ENCODE measurements at regions not wholly inside any gene's neighbourhood (a gene's known extent, or its start where the extent isn't known, plus 50 kb on each side); places are given as distances from the start of the nearest gene placed in this dataset.
A peak's percentile ranks its signal among the peaks of the same experiment; 100 is the strongest.

DNA sequence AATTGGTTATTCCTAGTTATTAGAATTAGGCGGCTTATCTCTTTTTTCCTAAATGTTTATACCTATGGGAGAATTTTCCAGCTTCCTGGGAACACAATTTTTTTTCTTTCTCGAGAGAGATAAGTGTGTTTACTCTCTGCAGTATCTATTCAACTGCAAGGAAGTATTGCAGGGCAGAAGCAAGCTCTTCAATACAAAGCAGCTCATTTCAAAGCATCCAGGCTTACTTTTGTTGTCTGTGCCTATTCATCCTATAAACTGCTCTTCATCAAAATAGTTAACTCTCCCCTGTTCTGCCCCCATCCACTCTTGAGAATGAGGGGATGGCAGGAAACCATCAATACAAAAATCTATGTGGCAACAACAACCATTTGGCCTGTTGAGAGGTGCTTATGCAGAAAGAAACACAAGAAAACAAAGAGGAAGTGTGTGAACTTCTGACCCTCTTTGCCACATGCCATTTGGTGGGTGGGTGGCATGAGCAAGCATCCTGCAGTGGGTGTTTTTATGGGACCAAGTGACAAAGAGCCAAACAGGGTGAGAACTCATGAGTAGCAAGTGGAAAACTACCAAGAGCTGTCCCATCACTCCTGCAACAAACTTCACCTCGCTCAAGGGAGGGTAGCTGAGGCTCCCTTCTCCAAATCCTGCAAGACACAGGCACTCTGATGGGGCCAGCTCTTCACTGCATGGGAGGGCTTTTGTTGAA, 50.6 kb upstream of the MRPS6 start:
- intact Hi-C loops (cut with DNase I), result no loop called here
- DNase-seq, result no peak

DNA sequence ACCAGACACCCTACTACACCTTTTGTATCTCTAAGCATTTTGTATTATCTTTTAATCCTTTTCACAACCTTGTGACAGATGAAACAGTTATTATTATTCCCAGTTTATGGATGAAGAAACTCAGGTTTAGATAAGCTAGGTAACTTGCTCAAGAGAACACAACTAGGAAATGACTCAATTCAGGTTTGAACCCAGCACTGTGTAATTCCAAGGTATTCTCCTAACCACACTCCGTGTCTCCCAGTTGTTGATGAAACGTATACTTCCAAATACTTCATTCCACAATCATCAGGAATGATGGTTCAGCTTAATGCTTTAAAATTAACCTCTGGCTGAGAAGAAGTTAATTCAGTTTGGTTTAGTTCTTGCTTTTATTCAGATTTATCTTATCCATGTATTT, 51.7 kb upstream of the MRPS6 start:
- intact Hi-C loops (cut with DNase I), result no loop called here
- no peak for DNase-seq

DNA sequence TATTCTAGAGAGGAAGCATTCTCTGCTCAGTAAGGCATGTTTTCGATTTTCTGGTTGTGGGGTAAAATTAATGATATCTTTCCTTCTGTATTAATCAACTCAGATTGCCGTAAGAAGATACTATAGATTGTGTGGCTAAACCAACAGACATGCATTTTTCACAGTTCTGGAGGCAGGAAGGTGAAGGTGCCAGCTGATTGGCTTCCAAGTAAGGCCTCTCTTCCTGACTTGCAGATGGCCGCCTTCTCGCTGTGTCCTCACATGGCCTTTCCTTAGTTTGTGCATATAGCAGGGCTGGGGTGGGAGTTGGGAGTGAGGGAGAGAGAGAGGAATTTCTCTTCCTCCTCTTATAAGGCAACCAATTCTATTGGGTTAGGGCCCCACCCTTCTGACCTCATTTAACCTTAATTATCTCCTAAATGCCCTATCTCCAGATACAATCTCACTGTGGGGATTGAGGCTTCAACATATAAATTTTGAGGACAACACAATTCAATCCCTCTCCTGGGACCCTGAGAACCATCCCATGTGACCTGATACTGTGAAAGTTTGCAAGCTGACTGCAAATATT, 52.3 kb upstream of the MRPS6 start:
- intact Hi-C loops (cut with DNase I), result no loop called here
- no peak for DNase-seq

DNA sequence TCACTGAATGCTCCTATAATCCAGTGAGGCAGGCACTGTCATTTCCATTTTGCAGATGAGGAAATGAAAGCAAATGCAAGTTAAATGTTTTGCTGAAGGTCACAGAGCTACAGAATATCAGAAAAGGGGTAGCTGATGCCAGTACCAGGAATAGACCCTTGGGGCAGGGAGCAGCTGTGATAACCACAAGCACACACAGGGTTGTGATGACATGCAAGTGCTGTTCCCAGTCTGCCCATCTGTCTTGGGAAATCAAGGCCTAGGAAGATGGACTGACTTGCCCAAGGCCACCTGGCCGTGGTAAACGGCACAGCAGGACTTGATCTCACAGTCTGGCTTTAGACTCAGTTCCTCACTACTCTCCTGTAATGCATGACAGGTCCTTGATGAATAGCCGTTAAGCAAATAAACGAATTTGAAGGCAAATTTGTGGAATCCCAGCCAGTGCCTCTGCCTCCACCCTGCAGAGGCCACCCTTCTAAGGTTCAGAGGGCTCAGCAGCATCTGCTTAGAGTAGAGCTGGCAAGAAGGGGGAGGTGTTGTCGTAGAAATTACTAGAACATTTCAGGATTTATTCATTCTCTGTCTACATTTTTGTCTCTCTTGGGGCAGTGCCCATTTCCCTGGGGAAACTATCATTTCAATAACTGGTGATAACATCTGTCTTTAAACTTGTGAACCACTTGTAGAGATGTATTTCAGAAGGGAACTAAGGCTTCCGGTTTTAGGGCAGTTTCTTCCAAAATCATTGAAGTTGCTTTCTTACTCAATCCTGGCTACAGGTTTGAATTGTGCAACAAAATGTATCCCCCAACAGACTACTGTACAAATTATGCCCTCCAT, 53.2 kb upstream of the MRPS6 start:
- no peak for DNase-seq
- intact Hi-C loops (cut with DNase I), result no loop called here

DNA sequence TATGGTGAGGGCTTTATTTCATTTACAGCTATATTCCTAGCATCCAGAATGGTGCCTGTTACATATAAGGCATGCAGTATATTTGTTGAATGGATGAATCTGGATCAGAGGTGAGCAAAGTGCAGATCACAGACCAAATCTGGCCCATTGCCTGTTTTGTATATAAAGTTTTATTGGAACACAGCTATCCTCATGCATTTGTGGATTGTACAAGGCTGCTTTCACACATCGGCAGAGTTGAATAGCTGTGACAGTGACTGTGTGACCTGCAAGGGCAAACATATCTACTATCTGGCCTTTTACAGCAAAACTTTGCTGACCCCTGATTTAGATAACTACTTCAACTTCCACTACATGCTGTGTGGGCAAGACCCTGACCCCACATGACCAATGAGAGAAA, 54.0 kb upstream of the MRPS6 start:
- DNase-seq, result no peak
- intact Hi-C loops (cut with DNase I), result no loop called here

DNA sequence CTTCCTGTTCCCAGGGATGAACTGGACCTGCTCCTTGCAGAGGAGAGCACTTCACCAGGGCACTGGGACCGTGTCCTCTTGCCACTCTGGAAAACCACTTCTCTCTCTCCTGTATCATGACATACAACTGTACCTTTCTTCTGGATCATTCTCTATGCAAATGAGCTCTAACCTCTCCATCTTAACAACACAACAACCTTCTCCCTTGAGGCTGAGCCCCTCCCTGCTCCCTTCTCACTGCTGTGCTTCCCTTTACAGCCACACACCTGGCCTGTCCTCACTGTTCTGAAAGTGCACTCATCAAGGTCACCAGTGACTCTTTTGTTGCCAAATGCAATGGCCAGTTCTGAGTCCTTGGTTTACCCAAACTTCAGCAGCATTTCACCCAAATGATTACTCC, 54.5 kb upstream of the MRPS6 start:
- DNase-seq, result no peak
- intact Hi-C loops (cut with DNase I), result no loop called here

DNA sequence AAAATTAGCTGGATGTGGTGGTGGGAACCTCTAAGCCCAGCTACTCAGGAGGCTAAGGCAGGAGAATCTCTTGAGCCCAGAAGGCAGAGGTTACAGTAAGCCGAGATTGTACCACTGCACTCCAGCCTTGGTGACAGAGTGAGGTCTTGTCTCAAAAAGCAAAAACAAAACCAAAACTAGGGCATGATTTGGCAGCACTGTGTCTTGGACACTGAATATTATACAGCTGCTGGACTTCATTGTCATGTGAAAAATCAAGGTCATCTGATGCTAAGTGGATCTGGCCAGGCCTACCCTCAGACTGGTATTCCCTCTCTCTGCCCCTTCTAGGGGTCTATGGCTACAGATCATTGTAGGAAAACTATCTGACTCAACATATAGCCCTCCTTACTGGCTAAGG, 55.2 kb upstream of the MRPS6 start:
- intact Hi-C loops (cut with DNase I), result no loop called here
- DNase-seq, result no peak

DNA sequence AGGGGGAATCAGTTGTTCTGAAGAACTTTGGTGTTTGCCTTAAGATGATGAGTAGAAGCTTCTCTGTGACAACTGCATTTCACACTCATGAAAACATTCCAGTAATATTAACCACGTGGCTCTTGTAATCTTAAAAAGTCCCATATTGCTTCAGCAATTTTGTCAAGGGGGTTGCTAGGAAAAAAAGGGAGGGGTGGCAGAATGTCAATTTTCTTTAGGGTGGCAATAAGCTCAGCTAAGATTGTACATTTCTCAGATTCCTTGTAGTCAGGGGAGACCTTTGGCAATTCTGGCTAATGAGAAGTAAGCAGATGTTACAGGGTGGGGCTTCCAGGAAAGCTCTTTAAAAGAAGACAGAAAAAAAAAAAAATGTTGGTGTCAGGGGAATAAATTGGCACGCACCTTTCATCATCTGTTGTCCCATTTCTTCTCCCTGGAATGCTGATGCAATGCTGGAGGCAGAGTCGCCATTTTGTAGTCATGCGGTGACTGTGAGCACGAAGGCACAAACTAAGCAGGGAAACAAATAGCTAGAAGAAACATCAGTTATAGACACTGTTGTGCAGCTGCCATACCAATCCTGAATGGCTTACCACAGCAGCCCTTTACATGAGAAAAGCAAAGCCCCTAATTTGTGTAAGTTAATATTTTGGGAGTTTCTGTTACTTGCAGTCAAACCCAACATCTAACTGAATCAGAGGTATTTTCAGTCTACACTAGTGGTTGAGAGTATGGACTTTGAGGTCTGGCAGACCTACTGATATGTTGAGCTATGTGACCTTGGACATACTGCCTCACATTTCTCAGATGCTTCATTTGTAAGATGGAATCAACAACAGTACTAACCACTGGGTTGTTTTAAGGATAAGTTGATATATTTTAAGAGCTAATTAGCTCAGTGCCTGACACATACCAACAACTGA, 56.1 kb upstream of the MRPS6 start:
- intact Hi-C loops (cut with DNase I), result no loop called here
- no peak for DNase-seq

DNA sequence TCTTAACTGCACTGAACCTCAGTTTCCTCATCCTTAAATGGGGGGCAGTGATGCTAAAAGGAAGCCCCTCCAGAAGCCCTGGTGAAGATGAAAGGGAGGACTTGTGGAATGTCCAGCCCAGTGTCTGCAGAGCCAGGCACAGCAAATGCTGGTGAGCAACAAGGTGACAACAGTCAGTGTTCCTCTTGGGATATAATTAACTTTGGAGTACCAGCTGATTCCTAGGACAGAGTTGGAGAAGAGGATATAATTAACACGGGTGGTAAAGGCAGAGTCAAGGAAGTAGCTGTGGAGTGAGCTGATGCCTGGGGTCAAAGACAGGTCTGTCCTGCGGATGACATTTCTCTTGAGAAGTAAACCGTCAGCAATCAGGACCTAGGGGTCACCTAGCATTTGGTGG, 60.7 kb upstream of the MRPS6 start:
- no peak for DNase-seq
- intact Hi-C loops (cut with DNase I), result no loop called here

DNA sequence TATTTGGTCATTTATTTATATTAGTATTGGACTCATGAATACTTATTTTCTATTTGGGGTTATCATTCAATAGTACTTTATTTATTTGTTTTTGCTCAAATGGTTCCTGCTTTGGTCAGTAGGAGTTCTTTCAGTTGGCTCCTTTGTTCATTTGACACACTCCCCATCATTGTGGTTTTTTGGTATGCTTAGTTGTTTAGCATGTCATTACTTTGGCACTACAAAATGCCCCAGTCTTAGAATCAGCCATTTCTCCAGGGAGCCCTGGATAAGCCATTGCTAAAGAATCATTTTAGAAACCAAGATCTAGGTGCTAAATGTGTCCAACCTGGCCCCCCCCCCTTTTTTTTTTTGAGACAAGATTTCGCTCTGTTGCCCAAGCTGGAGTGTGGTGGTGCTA, 61.7 kb upstream of the MRPS6 start:
- no peak for DNase-seq
- intact Hi-C loops (cut with DNase I), result no loop called here

DNA sequence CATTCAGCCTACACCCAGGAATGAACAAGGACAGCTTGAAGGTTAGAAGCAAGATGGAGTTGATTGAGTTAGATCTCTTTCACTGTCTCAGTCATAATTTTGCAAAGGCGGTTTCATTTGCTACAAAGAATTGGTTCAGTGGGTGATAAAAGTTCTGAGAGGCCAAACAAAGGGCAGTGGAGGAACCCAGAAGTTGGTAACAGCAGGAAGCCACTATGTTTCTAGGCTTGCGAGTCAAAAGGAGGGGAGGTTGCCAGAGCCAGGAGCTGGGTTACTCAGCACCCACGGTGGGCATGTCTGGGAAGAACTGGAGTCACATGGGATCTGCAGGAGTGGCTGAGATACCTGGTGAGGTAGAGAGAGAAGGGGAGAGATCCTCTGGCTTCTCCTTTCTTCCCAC, 64.2 kb upstream of the MRPS6 start:
- DNase-seq, result no peak
- intact Hi-C loops (cut with DNase I), result no loop called here

DNA sequence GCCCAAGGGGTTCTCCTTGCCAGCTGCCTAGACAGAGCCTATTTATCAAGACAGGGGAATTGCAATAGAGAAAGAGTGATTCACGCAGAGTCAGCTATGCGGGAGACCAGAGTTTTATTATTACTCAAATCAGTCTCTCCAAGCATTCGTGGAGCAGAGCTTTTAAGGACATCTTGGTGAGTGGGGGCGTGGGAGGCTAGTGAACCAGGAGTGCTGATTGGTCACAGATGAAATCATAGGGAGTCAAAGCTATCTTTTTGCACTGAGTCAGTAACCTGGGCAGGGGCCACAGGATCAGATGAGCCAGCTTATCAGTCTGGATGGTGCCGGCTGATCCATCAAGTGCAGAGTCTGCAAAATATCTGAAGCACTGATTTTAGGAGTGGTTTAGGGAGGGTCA, 64.8 kb upstream of the MRPS6 start:
- DNase-seq, result no peak
- intact Hi-C loops (cut with DNase I), result no loop called here

DNA sequence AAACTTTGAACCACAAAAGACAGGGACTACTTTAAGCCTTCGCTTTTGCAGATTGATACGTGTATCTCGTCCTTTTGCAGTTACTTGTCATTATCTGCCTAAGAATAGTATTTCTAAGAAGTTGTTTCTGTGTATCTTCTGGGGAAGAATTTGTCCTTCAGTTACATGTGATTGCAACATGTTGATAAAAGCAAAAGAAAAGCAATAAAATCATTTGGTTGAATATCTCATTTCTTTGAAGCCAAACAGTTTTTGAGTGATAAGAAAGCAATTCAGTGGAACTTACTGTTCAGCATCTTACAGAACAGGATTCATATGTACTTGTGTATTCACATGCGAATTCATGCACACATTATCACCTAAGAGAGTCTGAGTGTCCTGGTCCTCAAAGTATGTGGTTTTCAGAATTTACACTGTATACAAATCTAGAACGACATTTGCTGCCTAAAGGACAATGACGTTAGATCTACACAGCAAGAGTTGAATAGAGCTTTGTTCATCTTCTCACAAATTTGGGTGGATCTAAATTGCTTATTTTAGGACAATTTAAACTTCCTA, 66.7 kb upstream of the MRPS6 start:
- DNase-seq, result no peak
- intact Hi-C loops (cut with DNase I), result no loop called here

DNA sequence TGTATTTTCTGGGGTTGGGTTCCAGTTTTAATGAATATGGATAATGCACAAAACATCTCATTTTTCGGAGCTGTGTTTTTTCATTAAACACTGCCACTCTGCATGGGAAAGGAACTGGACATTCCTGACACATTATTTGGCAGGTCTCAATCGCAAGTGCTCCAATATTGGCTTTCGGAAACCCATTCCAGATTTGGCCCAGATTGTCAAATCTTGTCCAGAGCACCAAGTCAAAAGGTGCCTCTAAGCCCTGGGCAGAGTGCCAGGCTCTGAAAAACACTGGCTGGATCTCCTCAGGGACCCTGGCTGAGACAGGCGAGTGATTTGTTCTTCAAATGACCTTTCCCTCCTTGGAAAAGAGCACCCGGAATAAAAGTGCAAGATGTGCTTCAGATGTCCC, 68.4 kb upstream of the MRPS6 start:
- DNase-seq, result peak in 1 of 10 donors; percentile 17
- intact Hi-C loops (cut with DNase I), result no loop called here

DNA sequence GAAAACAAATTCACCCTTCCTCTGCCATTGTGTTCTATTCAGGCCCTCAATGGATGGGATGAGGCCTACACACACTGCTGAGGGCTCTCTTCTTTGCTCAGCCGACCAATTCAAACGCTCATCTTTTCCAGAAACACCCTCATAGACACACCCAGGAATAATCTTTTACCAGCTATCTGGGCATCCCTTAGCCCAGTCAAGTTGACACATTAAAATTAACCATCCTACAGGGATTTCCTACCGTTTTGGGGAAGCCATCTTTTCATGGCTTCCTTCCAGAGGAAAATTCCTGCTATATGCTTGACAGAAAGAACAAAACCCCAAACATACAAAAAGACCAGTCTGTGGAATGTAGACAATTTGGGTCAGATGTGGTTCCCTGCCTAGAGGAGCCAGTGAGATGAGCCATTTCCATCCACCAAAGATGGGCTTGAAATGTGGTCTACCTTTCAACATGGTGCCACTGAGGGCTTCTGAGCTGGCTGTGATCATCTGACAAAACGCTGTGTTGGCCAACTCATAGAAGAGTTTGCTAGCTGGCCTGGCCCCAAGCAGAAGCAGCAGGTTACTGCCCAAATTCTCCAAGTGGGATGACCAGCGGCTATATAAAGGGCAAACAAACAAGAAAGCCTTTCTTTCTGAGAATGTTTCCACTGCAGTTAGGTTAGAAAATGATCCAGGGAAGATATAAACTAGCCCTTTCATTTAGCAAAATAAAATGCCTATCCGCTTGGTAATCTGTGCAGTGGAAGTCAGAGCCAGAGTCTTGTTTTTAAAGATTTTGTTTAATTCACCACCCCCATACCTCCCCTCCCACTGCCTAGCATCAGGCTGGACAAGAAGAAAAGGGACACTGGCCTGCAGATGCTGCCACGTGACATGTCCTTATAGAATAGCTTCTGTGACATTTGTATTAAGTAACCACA, 69.1 kb upstream of the MRPS6 start:
- no peak for DNase-seq

DNA sequence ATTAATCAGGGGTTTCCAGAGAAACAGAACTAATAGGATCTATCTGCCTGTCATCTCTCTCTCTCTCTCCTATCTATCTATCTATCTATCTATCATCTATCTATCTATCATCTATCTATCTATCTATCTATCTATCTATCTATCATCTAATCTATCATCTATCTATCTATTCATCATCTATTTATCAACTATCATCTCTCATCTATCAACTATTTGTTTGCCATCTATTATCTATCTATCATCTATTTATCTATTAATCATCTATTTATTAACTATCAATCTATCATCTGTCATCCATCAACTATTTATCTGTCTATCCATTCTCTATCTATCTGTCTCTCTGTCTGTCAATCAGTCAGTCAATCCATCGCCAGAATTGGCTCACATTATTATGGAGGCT, 70.0 kb upstream of the MRPS6 start:
- intact Hi-C loops (cut with DNase I), result no loop called here
- no peak for DNase-seq

More for the DNA sequence above, 69.1 kb upstream of the MRPS6 start:
- intact Hi-C loops (cut with DNase I), result no loop called here

DNA sequence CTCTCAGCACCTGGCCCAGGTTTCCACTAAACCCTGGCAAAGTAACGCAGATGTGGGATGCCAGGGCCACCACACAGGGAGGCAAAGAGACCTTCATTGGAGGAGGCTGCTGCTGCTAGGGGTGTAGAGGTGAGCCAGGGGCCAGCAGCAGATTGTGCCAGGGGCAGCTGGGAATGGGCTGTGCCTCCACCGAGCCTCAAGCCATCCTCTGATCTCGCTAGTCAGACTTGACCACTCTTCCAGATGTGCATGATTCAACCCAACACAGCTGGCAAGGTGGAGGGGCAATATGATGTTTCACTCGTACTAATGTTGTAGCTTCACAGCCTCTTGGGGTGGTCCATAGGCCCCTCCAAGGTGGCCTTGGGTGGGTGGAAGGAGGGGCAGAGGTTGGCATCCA, 73.0 kb upstream of the MRPS6 start:
- intact Hi-C loops (cut with DNase I), result no loop called here
- no peak for DNase-seq

DNA sequence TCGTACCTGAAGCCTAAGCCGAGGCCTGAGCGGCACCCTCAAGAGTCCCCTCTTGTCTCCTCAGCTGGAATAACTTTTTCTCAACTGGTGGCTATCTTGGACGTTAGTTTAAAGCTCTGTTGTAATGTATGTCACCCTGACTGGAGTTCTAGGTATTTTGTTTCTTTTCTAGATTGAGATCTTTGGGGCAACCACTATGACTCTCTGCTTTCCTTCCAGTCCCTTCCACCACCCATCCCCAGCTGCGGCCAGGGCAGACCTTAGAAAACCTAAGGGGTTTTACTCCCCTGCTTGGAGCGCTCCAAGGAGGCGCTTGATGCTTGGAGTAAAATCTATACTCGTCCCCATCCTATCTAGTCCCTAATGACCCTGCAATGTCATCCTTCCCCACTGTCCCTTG, 74.6 kb upstream of the MRPS6 start:
- intact Hi-C loops (cut with DNase I), result no loop called here

DNA sequence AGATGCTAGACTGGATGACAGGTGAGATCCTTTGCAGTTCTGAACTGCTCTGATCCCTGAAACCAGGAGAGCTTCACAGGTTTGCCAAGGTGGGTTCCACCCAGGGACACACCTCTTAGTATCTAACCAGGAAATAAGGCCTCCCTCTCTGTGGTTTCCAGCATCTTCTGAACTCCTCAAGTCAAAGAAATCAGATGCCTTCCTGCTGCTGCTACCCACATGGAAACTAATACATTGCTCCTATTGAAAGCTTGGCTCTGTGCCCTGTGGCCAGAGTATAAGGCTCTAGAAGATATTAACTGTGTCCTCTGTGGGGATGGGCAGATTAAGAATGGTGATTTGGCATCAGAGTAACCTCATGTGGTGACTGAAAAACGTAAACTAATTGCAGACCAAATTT, 75.0 kb upstream of the MRPS6 start:
- no peak for DNase-seq
- intact Hi-C loops (cut with DNase I), result no loop called here

More for the DNA sequence above, 74.6 kb upstream of the MRPS6 start:
- DNase-seq, result no peak
